ENCODE measurements at regions not wholly inside any gene's neighbourhood (a gene's known extent, or its start where the extent isn't known, plus 50 kb on each side); places are given as distances from the start of the nearest gene placed in this dataset.

DNA sequence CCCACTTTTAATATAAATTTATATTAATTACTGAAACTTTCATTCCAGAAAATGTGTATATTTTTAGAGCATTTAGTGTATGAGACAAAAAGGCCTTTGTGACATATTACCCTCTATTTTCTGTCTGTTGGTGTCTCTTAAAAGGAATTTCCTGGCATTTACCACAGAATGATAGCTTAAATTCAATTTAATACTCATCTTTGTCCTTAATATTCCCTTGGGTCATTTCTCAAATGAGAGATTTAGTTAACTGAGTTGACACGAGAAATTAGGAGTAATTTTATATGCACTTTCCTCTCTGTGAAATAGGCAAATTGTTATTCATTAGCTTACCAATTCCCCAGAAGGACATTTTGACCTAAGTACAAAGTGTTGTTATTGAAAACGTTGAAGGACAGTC lies 101.7 kb upstream of the CTTNBP2 start:
- DNase-seq, result no peak

DNA sequence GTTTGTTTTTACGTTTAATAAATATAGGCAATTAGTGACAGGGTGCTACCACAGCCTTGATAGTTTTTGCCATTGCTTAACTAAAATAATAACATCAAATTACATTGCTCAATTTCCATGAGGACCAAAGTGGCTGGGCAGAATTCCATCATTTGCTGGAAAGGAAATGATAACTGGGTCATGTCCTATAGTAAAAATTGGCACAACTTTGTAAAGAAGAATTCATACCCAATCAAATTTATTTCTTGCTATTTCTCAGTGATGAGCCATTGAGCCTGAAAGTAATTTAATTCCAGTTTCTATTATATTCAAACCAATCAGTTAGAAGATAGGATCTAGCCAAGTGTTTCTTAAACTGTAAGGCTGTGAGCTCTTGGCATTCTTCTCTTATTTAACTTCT lies 102.2 kb upstream of the CTTNBP2 start:
- DNase-seq, result no peak

DNA sequence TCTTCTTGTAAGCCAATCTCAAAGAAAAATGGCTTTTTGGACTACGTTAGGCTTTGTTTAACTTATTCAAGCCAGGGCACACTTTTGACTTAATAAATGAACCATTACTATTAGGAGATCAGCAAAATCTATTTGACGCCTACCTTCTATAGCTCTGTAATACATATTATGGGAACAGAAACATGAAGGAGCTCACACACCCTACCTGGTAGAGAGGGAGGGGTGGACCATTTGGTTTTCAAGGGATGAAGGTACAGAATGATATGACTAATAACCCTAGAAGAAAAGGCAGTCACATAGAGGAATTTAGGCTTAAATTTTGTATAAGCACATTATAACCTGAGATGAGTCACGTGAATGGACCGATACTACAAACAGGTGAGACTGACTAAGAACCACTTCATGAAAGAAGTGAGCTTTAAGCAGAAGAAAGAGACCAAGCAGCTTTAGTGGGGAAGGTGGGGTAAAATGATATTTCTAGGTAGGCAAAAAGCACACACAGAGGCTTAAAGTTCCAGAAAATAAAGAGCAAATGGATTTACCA lies 106.8 kb upstream of the CTTNBP2 start:
- no peak for DNase-seq

DNA sequence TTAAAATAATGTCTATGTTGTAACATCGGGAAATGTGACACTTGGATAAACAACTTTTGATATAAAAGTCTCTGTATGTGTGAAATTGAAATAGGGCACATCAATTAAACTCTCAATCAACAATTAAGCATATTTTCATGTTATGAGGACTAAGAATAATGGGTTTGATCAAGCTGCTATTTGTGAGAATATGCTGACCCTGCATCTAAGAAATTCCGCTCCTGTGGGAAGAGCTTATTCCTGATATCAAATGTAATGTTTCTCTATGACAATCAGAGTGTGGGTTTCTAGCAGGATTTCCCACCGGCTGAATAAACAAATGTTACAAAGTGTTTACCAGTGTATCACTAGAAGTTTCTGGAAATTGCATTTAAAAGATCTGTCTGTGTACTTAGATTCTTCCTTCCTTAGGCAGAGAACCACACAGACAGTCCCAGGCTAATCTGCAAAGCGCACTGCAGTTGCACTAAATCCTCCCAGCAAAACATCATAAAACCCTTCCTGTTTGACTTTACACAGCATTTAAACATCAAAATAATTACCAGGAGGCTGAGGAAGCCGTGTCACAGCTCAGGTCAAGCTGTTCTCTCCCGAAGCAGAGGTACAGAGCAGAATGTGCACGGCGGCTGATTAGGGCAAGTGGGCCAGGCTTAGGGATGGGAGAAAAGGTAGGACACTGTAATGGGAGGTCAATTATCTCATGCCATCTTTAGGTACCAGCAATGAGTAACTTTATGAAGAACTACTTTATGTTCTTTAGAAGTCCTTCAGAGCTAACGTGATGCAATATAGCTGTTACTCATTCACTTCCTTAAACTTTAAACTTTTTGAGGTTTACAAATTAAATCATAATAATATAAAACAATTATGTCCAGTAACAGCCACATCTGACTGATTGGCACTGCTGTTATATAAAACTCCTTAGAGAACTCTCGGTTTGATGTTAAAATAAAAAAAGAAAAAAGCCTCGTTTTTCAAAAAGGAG lies 109.1 kb upstream of the CTTNBP2 start:
- no peak for DNase-seq

DNA sequence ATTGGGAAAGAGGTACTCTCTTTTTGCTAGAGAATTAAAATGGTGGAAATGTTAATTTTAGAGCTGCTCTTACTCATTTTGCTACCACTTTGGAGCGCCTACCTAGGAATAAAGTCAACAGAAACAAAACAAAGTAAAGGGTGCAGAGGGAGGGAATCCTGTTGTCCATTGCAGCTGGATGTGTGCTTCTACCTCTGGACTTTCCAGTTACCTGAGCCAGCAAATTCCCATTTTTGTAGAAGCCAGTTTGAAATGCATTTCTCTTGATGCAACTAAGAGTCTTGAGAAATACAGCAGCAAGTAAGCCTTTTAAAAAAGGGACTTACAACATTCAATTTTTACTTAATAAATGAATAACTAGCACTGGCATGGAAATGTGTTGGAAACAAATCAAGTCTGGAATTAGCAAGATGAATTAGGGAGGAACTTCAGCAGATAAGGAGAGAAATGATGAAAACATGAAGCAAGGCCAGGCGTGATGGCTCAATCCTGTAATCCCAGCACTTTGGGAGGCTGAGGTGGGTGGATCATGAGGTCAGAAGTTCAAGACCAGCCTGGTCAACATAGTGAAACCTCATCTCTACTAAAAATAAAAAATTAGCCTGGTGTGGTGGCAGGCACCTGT lies 113.5 kb upstream of the CTTNBP2 start:
- no peak for DNase-seq

DNA sequence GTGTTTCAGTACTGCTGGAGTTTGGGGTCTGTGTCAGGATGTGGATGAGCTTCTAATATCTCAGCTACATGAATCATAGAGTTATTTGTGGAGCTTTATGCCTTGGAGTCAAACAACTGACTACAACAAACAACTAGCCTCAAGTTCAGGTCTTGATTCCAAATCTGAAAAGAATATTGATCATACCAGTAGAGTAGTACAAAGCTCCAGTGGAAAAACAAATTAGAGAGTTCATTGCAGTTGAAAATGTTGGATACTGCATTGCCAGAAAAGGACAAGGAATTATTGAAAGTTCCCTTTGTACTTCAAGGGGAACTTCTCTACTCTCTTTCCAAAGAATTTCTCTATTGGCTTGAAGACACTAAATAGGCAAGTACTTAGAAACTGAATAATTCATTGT lies 117.6 kb upstream of the CTTNBP2 start:
- DNase-seq, result no peak

DNA sequence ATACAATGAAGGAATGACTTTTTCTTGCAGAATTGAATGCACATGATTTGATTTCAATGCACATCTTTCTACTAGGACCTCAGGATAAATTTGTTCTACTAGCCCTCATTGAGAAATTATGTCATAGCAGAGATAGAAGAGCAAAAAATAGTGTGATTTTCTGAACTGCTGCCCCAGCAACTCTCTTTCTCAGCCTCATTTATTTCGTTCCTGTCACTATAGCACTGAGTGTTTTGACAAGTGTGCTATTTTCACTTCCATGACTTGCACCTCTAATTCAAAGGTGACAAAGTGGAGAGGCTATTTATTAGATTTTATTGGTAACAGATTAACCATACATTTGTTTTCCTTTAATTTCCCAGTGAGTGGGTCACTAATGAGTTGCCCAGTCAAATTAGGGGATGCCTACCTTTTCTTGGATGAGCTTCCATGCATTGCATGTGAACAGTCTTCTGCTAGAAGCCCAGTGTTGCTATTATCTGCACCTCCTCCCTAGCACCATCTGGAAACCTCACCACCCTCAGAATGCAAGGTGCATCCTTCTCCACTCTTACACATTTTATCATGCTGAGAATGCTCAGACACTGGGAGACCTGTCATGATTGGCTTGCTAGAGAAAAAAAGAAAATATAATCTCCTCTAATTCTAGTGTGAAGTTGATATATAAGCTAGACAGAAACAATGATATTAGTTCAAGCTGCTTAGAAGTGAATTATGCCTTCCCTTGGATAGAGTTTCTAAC lies 119.6 kb upstream of the CTTNBP2 start:
- DNase-seq, result no peak

DNA sequence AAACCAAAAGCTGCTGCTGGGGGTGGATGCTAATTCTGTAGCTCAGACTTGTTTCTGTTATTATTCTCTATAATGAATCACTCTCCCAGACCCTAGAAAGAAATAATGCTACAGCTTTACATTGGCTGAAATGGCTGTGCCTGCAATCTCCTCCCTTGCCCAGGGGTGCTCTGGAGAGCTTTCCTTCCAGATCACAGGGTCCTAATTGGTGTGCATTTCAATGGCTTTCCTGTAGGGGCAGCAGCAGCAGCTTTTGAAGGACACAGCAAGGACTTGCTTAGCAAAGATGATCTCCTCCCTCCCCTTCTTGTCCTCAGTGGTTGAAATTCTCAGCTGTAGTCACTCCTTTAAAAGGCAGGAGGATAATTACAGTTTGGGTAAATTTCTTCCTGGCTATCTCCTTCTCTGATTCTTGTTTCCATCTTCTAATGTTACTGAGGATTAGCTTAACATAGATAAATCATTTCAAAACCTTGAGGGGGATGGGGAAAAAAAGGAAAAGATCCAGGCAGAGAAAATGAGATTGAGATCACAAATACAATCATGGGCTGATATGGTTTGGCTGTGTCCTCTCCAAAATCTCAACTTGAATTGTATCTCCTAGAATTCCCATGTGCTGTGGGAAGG lies 120.2 kb upstream of the CTTNBP2 start:
- peak in 1 of 2 donors; percentile 3 for DNase-seq

DNA sequence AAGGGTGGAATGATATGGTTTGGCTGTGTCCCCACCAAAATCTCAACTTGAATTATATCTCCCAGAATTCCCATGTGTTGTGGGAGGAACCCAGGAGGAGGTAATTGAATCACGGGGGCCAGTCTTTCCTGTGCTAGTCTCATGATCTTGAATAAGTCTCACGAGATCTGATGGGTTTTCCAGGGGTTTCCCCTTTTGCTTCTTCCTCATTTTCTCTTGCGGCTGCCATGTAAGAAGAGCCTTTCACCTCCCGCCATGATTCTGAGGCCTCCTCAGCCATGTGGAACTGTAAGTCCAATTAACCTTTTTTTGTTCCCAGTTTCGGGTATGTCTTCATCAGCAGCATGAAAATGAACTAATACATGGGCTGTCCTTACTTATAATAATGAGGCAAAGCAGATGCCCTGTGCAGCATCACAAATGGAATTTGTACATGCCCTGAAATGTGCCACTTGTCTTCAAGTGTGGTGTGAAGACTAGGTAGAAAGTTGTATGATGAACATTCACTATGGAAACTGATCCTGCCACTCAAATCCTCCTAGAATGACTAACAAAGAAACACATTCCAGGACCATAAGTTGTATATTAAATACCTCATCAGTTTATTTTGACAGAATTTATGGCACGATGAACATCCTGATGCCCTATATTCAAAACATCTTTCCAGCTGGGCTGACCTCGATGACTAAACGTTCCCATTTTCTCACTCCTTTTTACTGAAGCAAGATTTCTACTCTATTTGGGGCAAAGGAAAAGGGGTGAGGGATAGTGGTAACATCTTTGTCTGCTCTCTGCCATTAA lies 122.8 kb upstream of the CTTNBP2 start:
- DNase-seq, result no peak

DNA sequence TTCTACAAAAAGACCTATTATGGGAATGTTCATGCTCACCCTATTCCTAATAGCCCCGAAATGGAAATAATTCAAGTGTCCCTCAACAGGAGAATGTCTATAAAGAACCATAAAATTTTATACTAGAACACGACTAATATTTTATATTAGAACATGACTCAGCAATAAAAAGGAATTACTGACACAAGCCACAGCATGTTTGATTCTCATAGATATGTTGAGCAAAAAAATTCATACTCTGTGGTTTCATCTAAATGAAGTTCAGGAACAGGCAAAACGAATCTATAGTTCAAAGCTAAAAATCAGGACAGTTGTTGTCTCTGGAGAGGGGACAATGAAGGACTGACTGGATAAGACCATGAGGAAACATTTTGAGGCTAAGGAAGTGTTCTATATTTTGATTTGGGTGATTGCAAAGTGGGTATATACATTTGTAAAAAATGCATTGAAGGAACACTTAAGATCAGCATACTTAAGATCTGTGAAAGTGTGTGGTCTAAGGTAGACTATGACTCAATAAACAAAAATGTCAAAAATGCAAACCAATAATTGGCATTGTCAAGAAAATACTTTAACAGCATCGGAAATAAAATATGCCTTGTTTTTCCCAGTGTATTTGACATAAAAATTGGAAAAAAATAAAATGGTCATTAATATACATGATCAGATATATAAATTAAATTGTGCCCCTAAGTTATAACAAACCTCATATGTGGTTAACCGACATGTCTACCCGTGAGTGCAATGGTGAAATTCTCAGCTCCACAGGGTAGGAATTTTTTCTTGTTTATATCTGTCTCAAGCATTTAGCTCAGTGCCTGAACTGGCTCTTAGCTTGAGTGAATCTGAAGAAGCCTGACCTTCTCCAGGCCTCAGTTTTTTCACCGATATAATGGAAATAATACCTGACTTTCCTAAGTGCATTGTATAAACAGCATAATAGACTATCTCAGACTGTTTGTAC lies 124.9 kb upstream of the CTTNBP2 start:
- DNase-seq, result no peak

DNA sequence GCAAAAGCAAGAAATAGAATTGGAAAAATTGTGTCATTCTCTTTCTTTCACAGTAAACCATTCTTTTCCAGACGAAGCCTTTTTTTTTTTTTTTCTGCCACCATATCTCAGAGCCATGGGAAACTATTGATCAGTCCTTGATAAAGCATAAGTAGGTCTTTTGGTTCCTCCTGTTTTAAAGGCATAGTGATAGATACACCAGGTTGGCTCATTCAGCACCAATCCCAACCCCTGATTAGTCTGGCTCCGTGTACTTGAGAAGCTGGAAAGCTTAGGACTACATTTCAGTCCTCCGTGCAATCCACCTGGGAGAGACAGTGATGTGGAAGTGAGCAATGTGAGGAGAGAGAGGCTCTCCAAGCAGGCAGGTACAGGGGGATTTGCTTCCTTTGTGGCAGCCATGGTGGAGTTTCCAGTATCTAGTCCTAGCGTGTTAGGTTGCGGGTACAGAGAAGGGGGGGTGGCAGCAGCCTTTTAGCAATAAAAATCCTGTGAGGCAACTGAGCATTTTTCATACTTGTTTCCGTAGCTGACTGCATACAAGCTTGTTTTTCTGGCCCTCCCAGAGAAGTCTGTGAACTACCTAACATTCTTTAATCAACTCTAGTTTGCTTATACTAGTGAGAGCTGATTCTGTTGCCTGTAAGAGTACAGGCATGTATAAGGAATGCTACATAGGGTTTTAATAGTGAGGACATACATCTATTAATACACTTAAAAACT lies 127.4 kb upstream of the CTTNBP2 start:
- no peak for DNase-seq

DNA sequence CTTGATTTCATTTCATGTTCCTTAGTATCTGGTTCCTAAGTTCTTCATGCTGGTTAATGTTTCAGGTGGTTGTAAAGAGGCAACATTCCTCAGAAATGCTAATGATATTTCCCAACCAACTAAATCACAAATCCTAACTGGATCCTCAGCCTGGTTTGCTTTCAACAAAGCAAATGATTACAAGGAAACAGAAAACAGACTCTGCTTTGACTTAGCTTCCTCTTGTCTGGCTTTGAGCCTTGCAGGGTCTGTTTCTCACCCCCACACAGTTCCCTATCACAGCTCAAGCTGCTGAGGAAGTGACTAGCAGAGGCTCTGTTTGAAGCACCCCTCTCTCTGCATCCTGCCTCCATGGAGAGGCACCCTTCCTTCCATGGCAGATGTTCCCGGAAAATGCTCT lies 130.2 kb upstream of the CTTNBP2 start:
- no peak for DNase-seq

DNA sequence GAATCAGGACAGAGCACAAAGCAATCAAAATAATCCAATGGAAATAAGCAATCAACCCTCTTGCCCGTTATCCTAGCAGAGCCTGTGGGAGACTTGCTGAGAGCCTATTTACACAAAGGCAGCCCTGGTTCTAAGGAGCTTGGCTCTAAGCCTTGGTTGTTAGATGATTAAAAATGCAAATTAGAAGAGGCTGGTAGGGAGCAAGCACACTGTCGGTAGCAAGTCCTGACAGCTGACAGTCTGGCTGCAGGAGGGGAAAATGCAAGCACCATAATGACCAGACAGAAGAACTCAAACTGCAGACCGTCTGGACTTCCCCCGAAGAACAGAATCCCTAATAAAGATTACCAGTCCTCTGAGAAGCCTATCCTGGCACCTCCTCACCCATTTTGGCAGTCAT lies 131.8 kb upstream of the CTTNBP2 start:
- no peak for DNase-seq

DNA sequence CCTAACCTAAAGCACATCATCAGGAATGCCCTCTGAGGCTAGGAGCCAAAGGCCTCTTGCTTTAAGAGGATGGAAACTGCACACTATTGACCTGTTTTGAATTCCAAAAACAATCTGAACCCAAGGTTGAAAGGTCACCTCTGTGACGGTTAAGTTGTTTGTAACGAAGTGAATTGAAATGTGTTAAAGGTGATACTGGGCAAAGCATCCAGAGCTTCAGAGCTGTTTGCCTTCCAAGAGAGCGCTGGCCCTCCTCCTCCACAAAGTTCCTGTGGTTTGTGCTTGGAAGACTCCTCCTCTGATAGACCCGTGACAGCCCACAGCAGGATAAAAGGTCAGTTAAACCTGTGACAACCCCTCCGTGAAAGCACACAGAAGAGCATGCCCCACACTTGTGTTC lies 133.7 kb upstream of the CTTNBP2 start:
- DNase-seq, result no peak

DNA sequence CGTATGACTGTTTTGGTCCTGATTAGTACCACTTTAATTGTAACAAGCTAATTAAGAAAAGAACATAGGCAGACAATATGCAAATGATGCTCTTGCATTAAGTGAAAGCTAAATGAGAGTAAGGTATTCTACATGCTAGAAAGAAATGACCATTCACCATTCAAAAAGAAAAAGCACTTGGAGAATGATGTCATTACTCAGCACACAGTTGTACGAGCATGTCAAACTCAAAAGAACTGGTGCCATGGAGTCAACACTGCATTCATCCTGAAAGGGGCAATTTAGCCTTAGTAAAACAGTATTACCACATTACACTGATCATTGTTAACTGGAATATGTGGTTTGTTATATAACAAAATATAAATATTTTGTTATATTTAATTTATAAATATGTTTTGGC lies 136.2 kb upstream of the CTTNBP2 start:
- no peak for DNase-seq

DNA sequence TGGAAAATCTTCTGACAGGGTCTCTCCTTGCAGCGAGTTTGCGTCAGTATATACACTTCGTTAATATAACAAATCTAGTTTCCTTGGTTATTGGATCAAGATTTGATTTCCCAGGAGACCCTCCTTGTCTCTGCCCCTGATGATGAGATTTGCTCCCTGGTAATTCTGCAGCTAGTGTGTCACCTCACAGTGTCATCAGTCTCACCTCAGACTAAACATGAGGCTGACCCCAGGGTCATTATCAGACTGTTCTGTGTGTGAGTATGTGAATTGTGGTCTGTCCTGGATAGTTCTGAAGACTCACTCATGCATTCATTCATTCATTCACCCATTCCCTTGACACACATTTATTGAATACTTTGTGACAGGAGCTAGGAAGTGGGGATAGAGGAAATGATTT lies 138.4 kb upstream of the CTTNBP2 start:
- no peak for DNase-seq

DNA sequence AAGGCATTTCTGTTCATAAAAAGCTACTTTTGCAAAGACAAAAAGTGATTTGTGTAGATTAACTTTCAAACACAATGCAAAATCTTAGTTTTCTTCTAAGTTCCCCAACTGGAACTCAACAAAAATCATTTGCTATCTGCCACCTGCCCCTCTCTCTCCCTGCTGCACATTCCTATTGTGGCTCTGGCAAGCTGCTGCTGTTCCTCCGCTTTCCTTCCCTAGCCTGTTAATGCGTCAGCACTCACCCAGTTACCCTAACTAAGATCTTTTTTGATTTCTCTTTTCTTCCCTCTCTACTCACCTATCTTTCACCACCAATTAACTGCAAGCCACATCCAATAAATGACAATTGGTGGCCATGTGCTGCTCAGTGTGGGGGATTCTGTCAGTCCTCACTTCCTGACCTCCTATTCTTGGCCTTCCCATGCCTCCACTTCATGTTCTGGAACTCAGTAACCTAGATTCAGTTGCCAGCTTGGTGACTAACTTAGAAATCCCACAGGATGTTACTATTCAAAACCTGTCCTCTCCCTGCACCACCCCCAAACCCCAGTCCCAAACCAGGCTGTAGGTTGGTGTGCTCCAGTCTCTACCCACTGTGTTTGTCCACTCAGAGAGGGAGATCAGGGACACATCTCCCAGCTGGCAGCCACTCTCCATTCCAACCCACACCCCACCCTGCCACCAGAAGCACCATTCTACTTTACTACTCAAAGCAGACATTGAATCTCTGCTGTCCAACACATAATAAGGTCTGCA lies 140.2 kb upstream of the CTTNBP2 start:
- DNase-seq, result no peak

DNA sequence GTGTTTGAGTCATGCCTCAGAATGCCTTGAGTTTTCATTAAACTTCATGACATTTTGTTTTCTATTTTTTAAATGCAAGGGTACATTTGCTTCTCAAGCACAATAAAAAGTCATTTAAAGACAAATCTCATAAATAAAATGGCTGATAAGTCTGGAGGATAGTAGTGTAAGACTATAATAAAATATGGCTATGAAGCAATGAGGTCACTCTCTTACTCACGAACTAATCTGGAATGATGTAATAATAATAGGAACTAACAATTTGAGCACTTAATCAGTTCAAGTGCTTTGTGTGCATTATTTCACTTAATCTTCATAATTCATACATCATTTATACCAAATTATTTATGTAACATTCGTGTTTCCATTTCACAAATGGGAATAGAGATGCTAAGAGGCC lies 149.3 kb upstream of the CTTNBP2 start:
- no peak for DNase-seq

DNA sequence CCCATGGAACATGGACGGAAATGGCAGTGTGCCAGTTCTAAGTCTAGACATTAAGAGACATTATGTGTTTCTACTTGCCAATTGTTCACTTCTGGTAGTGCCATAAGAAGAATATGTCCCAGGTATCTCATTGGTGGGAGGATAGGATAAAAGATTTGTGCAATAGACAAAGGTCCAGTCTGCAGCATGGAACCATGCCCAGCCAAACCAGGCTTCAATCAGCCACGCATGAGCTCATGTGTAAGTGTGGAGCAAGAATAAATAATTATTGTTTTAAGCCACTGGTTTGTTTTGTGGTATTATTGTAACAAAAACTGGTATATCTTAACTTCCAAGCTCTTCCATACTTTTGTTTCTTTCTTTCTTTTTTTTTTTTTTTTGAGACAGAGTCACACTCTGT lies 153.6 kb upstream of the CTTNBP2 start:
- DNase-seq, result no peak
